ENCODE measurements at regions not wholly inside any gene's neighbourhood (a gene's known extent, or its start where the extent isn't known, plus 50 kb on each side); places are given as distances from the start of the nearest gene placed in this dataset.

- Mint-ChIP-seq H3K27me3 (ENCODE audit: insufficient read depth) (peaks cover 9% of the 10 kb centered on the region), H3K4me3 (no peak overlapping the region)
Observed at GRCh38 chr1:4270651-4271337, 370.7 kb upstream of the C1orf174 start.

GRCh38 chr1:4271338-4271998 is 371.4 kb upstream of the C1orf174 start:
- no peak for DNase-seq (ENCODE audit: low spot score)
- peaks cover 9% of the 10 kb centered on the region for H3K27me3 Mint-ChIP-seq (ENCODE audit: insufficient read depth)

More at GRCh38 chr1:4270651-4271337, 370.7 kb upstream of the C1orf174 start:
- H3K27ac Mint-ChIP-seq, result no peak overlapping the region
- H3K9me3 Mint-ChIP-seq, result no peaks in the 10 kb centered on the region
- DNase-seq (ENCODE audit: low spot score), result no peak
- intact Hi-C loops (cut with micrococcal nuclease), result no loop called here
- no peaks in the 10 kb centered on the region for H3K36me3 Mint-ChIP-seq (ENCODE audit: low read depth)
- H3K4me1 Mint-ChIP-seq (ENCODE audit: low read depth), result no peaks in the 10 kb centered on the region

GRCh38 chr1:4272568-4272967 is 372.5 kb upstream of the C1orf174 start:
- Mint-ChIP-seq H3K27ac (no peak overlapping the region), H3K27me3 (ENCODE audit: insufficient read depth) (peaks cover 9% of the 10 kb centered on the region), H3K9me3 (peaks cover 10% of the 10 kb centered on the region), H3K4me1 (ENCODE audit: low read depth) (no peaks in the 10 kb centered on the region), H3K36me3 (ENCODE audit: low read depth) (no peaks in the 10 kb centered on the region), H3K4me3 (no peak overlapping the region)
- DNase-seq (ENCODE audit: low spot score), result no peak
- intact Hi-C loops (cut with micrococcal nuclease), result no loop called here

More at GRCh38 chr1:4271338-4271998, 371.4 kb upstream of the C1orf174 start:
- no peaks in the 10 kb centered on the region for H3K4me1 Mint-ChIP-seq (ENCODE audit: low read depth)
- no peak overlapping the region for H3K4me3 Mint-ChIP-seq
- no peak overlapping the region for H3K27ac Mint-ChIP-seq
- H3K9me3 Mint-ChIP-seq, result no peaks in the 10 kb centered on the region
- H3K36me3 Mint-ChIP-seq (ENCODE audit: low read depth), result no peaks in the 10 kb centered on the region
- intact Hi-C loops (cut with micrococcal nuclease), result no loop called here

- Mint-ChIP-seq H3K27me3 (ENCODE audit: insufficient read depth) (peaks cover 9% of the 10 kb centered on the region), H3K4me3 (no peak overlapping the region)
Observed at GRCh38 chr1:4273243-4273642, 373.2 kb upstream of the C1orf174 start.

GRCh38 chr1:4273747-4274146 is 373.7 kb upstream of the C1orf174 start:
- peaks cover 18% of the 10 kb centered on the region for H3K9me3 Mint-ChIP-seq
- no peak overlapping the region for H3K4me3 Mint-ChIP-seq
- intact Hi-C loops (cut with micrococcal nuclease), result no loop called here

More at GRCh38 chr1:4273243-4273642, 373.2 kb upstream of the C1orf174 start:
- H3K36me3 Mint-ChIP-seq (ENCODE audit: low read depth), result no peaks in the 10 kb centered on the region
- no peaks in the 10 kb centered on the region for H3K4me1 Mint-ChIP-seq (ENCODE audit: low read depth)
- H3K27ac Mint-ChIP-seq, result no peak overlapping the region
- H3K9me3 Mint-ChIP-seq, result peaks cover 16% of the 10 kb centered on the region
- DNase-seq (ENCODE audit: low spot score), result no peak
- intact Hi-C loops (cut with micrococcal nuclease), result no loop called here

GRCh38 chr1:4275083-4275482 is 375.0 kb upstream of the C1orf174 start:
- Mint-ChIP-seq H3K36me3 (ENCODE audit: low read depth) (no peaks in the 10 kb centered on the region), H3K4me3 (no peak overlapping the region), H3K4me1 (ENCODE audit: low read depth) (no peaks in the 10 kb centered on the region), H3K27ac (no peak overlapping the region), H3K27me3 (ENCODE audit: insufficient read depth) (peaks cover 9% of the 10 kb centered on the region), H3K9me3 (peaks cover 18% of the 10 kb centered on the region)
- no peak for DNase-seq (ENCODE audit: low spot score)
- intact Hi-C loops (cut with micrococcal nuclease), result no loop called here

More at GRCh38 chr1:4273747-4274146, 373.7 kb upstream of the C1orf174 start:
- Mint-ChIP-seq H3K4me1 (ENCODE audit: low read depth) (no peaks in the 10 kb centered on the region), H3K27me3 (ENCODE audit: insufficient read depth) (peaks cover 9% of the 10 kb centered on the region), H3K36me3 (ENCODE audit: low read depth) (no peaks in the 10 kb centered on the region), H3K27ac (no peak overlapping the region)
- DNase-seq (ENCODE audit: low spot score), result no peak

- peaks cover 9% of the 10 kb centered on the region for H3K27me3 Mint-ChIP-seq (ENCODE audit: insufficient read depth)
- H3K4me1 Mint-ChIP-seq (ENCODE audit: low read depth), result no peaks in the 10 kb centered on the region
- H3K36me3 Mint-ChIP-seq (ENCODE audit: low read depth), result no peaks in the 10 kb centered on the region
- no peak overlapping the region for H3K4me3 Mint-ChIP-seq
- no peak for DNase-seq (ENCODE audit: low spot score)
- peaks cover 18% of the 10 kb centered on the region for H3K9me3 Mint-ChIP-seq
- intact Hi-C loops (cut with micrococcal nuclease), result no loop called here
- H3K27ac Mint-ChIP-seq, result no peak overlapping the region
Observed at GRCh38 chr1:4276238-4276637, 376.2 kb upstream of the C1orf174 start.

GRCh38 chr1:4277598-4277997 is 376.8 kb upstream of the AJAP1 start:
- no peak for DNase-seq (ENCODE audit: low spot score)
- Mint-ChIP-seq H3K4me3 (no peak overlapping the region), H3K27ac (no peak overlapping the region), H3K36me3 (ENCODE audit: low read depth) (no peaks in the 10 kb centered on the region), H3K4me1 (ENCODE audit: low read depth) (no peaks in the 10 kb centered on the region), H3K27me3 (ENCODE audit: insufficient read depth) (peaks cover 6% of the 10 kb centered on the region), H3K9me3 (peaks cover 18% of the 10 kb centered on the region)
- intact Hi-C loops (cut with micrococcal nuclease), result no loop called here

GRCh38 chr1:4284976-4285375 is 369.4 kb upstream of the AJAP1 start:
- Mint-ChIP-seq H3K27ac (no peak overlapping the region), H3K9me3 (no peaks in the 10 kb centered on the region), H3K4me3 (no peak overlapping the region), H3K4me1 (ENCODE audit: low read depth) (no peaks in the 10 kb centered on the region), H3K27me3 (ENCODE audit: insufficient read depth) (peaks cover 3% of the 10 kb centered on the region), H3K36me3 (ENCODE audit: low read depth) (no peaks in the 10 kb centered on the region)
- intact Hi-C loops (cut with micrococcal nuclease), result no loop called here
- no peak for DNase-seq (ENCODE audit: low spot score)

- H3K9me3 Mint-ChIP-seq, result no peaks in the 10 kb centered on the region
- no peak overlapping the region for H3K27ac Mint-ChIP-seq
- H3K4me3 Mint-ChIP-seq, result no peak overlapping the region
- intact Hi-C loops (cut with micrococcal nuclease), result loop anchor here (10.0 kb wide), 1 partner anchor 58 kb away; no protein-coding TSS in a partner anchor
- no peaks in the 10 kb centered on the region for H3K4me1 Mint-ChIP-seq (ENCODE audit: low read depth)
- no peaks in the 10 kb centered on the region for H3K36me3 Mint-ChIP-seq (ENCODE audit: low read depth)
- no peaks in the 10 kb centered on the region for H3K27me3 Mint-ChIP-seq (ENCODE audit: insufficient read depth)
- DNase-seq (ENCODE audit: low spot score), result no peak
Observed at GRCh38 chr1:4292861-4293260, 361.5 kb upstream of the AJAP1 start.

- peaks cover 6% of the 10 kb centered on the region for H3K9me3 Mint-ChIP-seq
- intact Hi-C loops (cut with micrococcal nuclease), result loop anchor here (10.0 kb wide), 1 partner anchor 64 kb away; no protein-coding TSS in a partner anchor
- H3K27me3 Mint-ChIP-seq (ENCODE audit: insufficient read depth), result no peaks in the 10 kb centered on the region
- H3K27ac Mint-ChIP-seq, result no peak overlapping the region
- H3K36me3 Mint-ChIP-seq (ENCODE audit: low read depth), result peaks cover 1% of the 10 kb centered on the region
- no peak for DNase-seq (ENCODE audit: low spot score)
- H3K4me1 Mint-ChIP-seq (ENCODE audit: low read depth), result no peaks in the 10 kb centered on the region
- no peak overlapping the region for H3K4me3 Mint-ChIP-seq
Observed at GRCh38 chr1:4298361-4299083, 355.9 kb upstream of the AJAP1 start.

- no peaks in the 10 kb centered on the region for H3K4me1 Mint-ChIP-seq (ENCODE audit: low read depth)
- peaks cover 6% of the 10 kb centered on the region for H3K9me3 Mint-ChIP-seq
- H3K27ac Mint-ChIP-seq, result no peak overlapping the region
- intact Hi-C loops (cut with micrococcal nuclease), result no loop called here
- no peak for DNase-seq (ENCODE audit: low spot score)
- H3K36me3 Mint-ChIP-seq (ENCODE audit: low read depth), result peaks cover 1% of the 10 kb centered on the region
- no peaks in the 10 kb centered on the region for H3K27me3 Mint-ChIP-seq (ENCODE audit: insufficient read depth)
- H3K4me3 Mint-ChIP-seq, result no peak overlapping the region
Observed at GRCh38 chr1:4301007-4301406, 353.4 kb upstream of the AJAP1 start.

- Mint-ChIP-seq H3K4me3 (no peak overlapping the region), H3K4me1 (ENCODE audit: low read depth) (no peaks in the 10 kb centered on the region), H3K36me3 (ENCODE audit: low read depth) (peaks cover 1% of the 10 kb centered on the region), H3K27ac (no peak overlapping the region), H3K9me3 (peaks cover 6% of the 10 kb centered on the region), H3K27me3 (ENCODE audit: insufficient read depth) (no peaks in the 10 kb centered on the region)
- intact Hi-C loops (cut with micrococcal nuclease), result no loop called here
- DNase-seq (ENCODE audit: low spot score), result no peak
Observed at GRCh38 chr1:4303303-4303702, 351.1 kb upstream of the AJAP1 start.

All from activated T-helper 1 cell treated with anti-CD3 and anti-CD28 coated beads, Interleukin-12 subunit alpha, Interleukin-12 subunit beta, Interleukin-2, Interleukin-4 antibody, amounts not matched to agents 30 ng/mL and 10 ng/mL and 1 ng/mL, durations not matched to agents 14 hours and 24 hours and 36 hours (primary cell).